Right lobe of liver (tissue), 6 donors: ENCODE measurements at regions not wholly inside any gene's neighbourhood (a gene's known extent, or its start where the extent isn't known, plus 50 kb on each side); places are given as distances from the start of the nearest gene placed in this dataset.
A peak's percentile ranks its signal among the peaks of the same experiment; 100 is the strongest.

Experiments
- ATAC-seq, 4 donors: fragments of 200-7000 bp; cut with Tn5 transposase; one replicate each; pipeline ENCODE4 v1.9.1; 2020; ENCODE audit warnings: mild to moderate bottlenecking in 4 of 4, moderate library complexity in 4 of 4
- DNase-seq, 3 donors: peaks; one replicate each; pipeline ENCODE4 v3.0.0-alpha.2; 2020
- H3K27ac ChIP-seq, 3 donors: fragments of 200-600 bp; one replicate each; pipeline ENCODE4 v1.8.0; 2022
- H3K27me3 ChIP-seq, 2 donors: fragments of 200-600 bp; one replicate each; pipeline ENCODE4 v1.8.0; 2022
- H3K36me3 ChIP-seq, 4 donors: fragments of 200-600 bp; sonication (generic) in 1 of 4; one replicate each; pipeline versions ENCODE4 v1.5.1 to v1.8.0; 2017 to 2022; ENCODE audit warnings: control low read depth in 1 of 4
- H3K4me1 ChIP-seq, 4 donors: fragments of 200-600 bp; sonication (generic) in 1 of 4; one replicate each; pipeline versions ENCODE4 v1.5.1 to v1.8.0; 2017 to 2022; ENCODE audit warnings: control low read depth in 1 of 4
- H3K4me3 ChIP-seq, 3 donors: fragments of 200-600 bp; one replicate each; pipeline ENCODE4 v1.8.0; 2022
- H3K9me3 ChIP-seq, 4 donors: fragments of 200-600 bp; sonication (generic) in 1 of 4; one replicate each; pipeline versions ENCODE4 v1.5.1 to v1.8.0; 2017 to 2022; ENCODE audit warnings: control low read depth in 1 of 4
- POLR2A ChIP-seq: fragments of 450-650 bp; IDR thresholded peaks from one replicate; pipeline ENCODE4 v1.6.1; 2017; ENCODE audit warnings: antibody characterized with exemption, mild to moderate bottlenecking
- WGBS: methylation state at CpG from one replicate; pipeline ENCODE4 v1.1.6; 2018; ENCODE audit warnings: low coverage, low lambda C conversion rate; ENCODE audit not compliant: insufficient coverage; ENCODE audit errors: missing lambda C conversion rate; 5-methylcytosine and 5-hydroxymethylcytosine counted together
- intact Hi-C, 2 donors: fragments of 100-400 bp; cut with DNase I; formaldehyde crosslinking; loops; one replicate each; pipeline versions ENCODE4 v1.11.2 to v1.14.1; 2022
- TF ChIP-seq, protein P1 (sequence below), 4 donors: fragments of 200-600 bp in 3 of 4; fragments of 450-650 bp in 1 of 4; IDR thresholded peaks; one replicate each; pipeline versions ENCODE4 v1.5.1 to v1.8.0; 2016 to 2022; ENCODE audit warnings: antibody characterized with exemption in 4 of 4, mild to moderate bottlenecking in 2 of 4
- donor health status: DM: no; HTN: yes; CAD: no.
- donor health status: DM: no; HTN: no; CAD: no.
- donor health status: DM: no; HTN: no; CAD: no.
- donor health status: DM: no; HTN: yes; CAD: no.
- donor health status: DM: no; HTN: yes; CAD: no.

DNA sequence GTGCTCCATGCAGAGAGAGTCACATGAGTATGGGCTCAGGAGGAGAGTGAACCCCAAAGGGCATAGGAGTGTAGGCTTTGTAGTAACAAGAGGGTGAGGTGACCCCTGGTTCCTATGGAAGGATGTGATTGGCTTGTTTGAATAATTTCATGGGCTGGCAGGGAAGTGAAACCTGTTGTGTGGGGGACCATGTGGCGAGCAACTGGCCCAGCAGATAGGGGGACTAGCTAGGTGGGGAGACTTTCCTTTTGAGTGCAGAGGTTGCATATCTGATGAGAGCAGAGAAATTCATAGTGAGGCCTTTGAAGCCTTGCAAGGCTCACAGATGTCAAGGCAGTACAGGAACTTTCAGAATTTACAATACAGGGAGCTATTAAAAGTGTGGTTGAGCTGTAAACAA, 247.9 kb upstream of the SLC35B3 start:
- WGBS, result 83% methylated on average over 1 of the region's 1 CpG
- intact Hi-C loops, result no loop called here
- Histone ChIP-seq H3K4me1 (peaks cover 0 to 11% (median 0%) of the 10 kb centered on the region in 4 donors), H3K27me3 (no peaks in the 10 kb centered on the region), H3K27ac (no peak overlapping the region), H3K4me3 (no peak overlapping the region), H3K9me3 (no peaks in the 10 kb centered on the region), H3K36me3 (no peaks in the 10 kb centered on the region)
- DNase-seq (no peak), ATAC-seq (no peak)
- TF ChIP-seq, protein P1, sequence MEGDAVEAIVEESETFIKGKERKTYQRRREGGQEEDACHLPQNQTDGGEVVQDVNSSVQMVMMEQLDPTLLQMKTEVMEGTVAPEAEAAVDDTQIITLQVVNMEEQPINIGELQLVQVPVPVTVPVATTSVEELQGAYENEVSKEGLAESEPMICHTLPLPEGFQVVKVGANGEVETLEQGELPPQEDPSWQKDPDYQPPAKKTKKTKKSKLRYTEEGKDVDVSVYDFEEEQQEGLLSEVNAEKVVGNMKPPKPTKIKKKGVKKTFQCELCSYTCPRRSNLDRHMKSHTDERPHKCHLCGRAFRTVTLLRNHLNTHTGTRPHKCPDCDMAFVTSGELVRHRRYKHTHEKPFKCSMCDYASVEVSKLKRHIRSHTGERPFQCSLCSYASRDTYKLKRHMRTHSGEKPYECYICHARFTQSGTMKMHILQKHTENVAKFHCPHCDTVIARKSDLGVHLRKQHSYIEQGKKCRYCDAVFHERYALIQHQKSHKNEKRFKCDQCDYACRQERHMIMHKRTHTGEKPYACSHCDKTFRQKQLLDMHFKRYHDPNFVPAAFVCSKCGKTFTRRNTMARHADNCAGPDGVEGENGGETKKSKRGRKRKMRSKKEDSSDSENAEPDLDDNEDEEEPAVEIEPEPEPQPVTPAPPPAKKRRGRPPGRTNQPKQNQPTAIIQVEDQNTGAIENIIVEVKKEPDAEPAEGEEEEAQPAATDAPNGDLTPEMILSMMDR (IDR thresholded peaks at IDR 0.05), result no peak
- no peak for TF ChIP-seq POLR2A

DNA sequence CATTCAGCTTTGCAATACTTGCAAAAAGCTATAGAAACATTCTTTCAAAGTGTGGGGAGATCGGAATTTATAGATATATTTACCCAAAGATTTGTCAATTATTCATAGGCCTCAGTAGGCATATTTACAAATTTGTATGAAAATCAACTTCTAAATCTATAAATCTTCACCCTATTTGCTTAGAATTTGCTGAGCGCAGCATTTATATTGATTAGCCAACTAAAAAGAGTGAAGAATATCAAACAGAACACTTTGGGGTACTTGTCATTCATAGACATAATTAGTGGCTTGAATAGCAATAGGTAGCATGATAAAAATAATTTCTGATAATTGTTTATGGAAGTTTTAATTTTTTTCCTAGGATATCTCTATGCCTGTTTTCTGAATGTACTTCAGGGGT, 244.5 kb upstream of the SLC35B3 start:
- 89% methylated on average over 2 of the region's 2 CpGs for WGBS

DNA sequence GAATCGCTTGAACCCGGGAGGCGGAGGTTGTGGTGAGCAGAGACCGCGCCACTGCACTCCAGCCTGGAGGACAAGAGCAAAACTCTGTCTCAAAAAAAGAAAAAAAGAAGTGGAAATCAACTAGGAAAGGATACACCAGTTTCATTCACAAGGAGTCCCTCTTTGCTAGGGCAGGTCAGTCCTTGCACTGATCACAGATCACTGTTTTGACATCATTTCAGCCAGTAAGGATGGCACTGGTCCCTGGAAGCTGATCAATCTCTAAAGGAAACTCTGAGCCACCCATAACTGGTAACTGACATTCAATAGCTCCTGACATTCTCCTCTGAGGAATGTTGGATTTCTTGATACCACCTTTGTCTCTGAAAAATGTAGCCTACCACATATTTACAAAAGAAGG, 243.1 kb upstream of the SLC35B3 start:
- no peak overlapping the region for H3K27ac ChIP-seq
- WGBS, result 88% methylated on average over 5 of the region's 5 CpGs
- intact Hi-C loops, result no loop called here
- peaks cover 0 to 14% (median 3%) of the 10 kb centered on the region in 4 donors for H3K4me1 ChIP-seq
- DNase-seq, result no peak
- no peaks in the 10 kb centered on the region for H3K36me3 ChIP-seq
- TF ChIP-seq POLR2A, result no peak
- TF ChIP-seq, protein P1 (IDR thresholded peaks at IDR 0.05), result no peak
- H3K27me3 ChIP-seq, result no peaks in the 10 kb centered on the region
- no peak overlapping the region for H3K4me3 ChIP-seq
- no peaks in the 10 kb centered on the region for H3K9me3 ChIP-seq
- peak in 3 of 4 donors; percentile 21 to 63 (median 41) for ATAC-seq

More for the DNA sequence above, 244.5 kb upstream of the SLC35B3 start:
- Histone ChIP-seq H3K4me1 (peaks cover 0 to 20% (median 3%) of the 10 kb centered on the region in 4 donors), H3K9me3 (no peaks in the 10 kb centered on the region), H3K27ac (no peak overlapping the region), H3K36me3 (no peaks in the 10 kb centered on the region), H3K27me3 (no peaks in the 10 kb centered on the region), H3K4me3 (no peak overlapping the region)
- no peak for DNase-seq
- TF ChIP-seq, protein P1 (IDR thresholded peaks at IDR 0.05), result no peak
- TF ChIP-seq POLR2A, result no peak
- ATAC-seq, result no peak
- intact Hi-C loops, result no loop called here

DNA sequence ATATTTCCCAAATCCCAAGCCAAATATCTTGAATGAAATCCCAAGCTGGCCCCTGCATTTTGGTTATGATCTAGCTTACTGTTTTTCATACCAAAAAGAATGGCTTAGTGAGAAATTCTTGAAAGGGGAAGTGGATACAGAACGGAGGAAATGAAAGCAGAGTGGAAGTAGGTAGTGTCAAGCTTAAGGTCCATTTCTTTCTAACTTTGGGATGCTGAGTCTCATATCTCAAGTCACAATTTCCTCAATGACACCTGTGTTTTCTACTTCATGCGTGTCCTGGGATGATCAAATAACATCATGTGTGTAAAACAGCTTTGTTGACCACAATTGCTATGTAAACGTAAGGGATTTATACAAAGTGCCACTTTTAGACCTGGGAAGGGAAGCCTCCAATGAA, 238.8 kb upstream of the SLC35B3 start:
- ATAC-seq, result no peak
- TF ChIP-seq POLR2A, result no peak
- TF ChIP-seq, protein P1 (IDR thresholded peaks at IDR 0.05), result no peak
- peaks cover 0 to 41% (median 6%) of the 10 kb centered on the region in 4 donors for H3K4me1 ChIP-seq
- 50% methylated on average over 3 of the region's 3 CpGs for WGBS
- no peak overlapping the region for H3K27ac ChIP-seq
- H3K9me3 ChIP-seq, result no peaks in the 10 kb centered on the region
- H3K4me3 ChIP-seq, result no peak overlapping the region
- intact Hi-C loops, result no loop called here
- DNase-seq, result no peak
- no peaks in the 10 kb centered on the region for H3K27me3 ChIP-seq
- no peaks in the 10 kb centered on the region for H3K36me3 ChIP-seq

DNA sequence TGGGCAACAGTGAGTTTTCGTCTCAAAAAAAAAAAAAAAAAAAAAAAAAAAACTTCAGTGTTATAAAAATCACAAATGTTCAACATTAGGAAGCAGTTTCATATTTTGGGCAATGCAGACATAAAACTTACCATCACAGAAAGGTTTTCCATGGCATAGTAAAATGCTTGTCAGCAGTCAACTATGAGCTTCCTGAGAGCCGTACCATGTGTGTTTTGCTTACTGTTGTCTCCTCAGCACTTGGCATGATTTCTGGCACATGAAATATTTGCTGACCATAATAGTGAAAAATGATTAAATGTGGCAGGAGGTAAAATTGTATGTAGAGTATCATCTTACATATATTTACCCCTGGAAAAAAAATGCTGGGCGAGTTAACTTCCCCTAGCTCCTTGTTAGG, 237.5 kb upstream of the SLC35B3 start:
- Histone ChIP-seq H3K4me3 (no peak overlapping the region), H3K27ac (no peak overlapping the region), H3K36me3 (no peaks in the 10 kb centered on the region), H3K4me1 (peaks cover 0 to 49% (median 8%) of the 10 kb centered on the region in 4 donors), H3K27me3 (no peaks in the 10 kb centered on the region), H3K9me3 (no peaks in the 10 kb centered on the region)
- intact Hi-C loops, result no loop called here
- no peak for ATAC-seq
- DNase-seq, result no peak
- TF ChIP-seq, protein P1 (IDR thresholded peaks at IDR 0.05), result no peak
- TF ChIP-seq POLR2A, result no peak
- WGBS, result 56% methylated on average over 2 of the region's 3 CpGs
